Uterus (tissue), 2 donors: ENCODE measurements at regions not wholly inside any gene's neighbourhood (a gene's known extent, or its start where the extent isn't known, plus 50 kb on each side); places are given as distances from the start of the nearest gene placed in this dataset.

Experiments
- CTCF ChIP-seq, 4 experiments: fragments of 200-600 bp in 2 of 4; fragments of 450-650 bp in 2 of 4; sonication (generic) in 2 of 4; IDR thresholded peaks; one replicate each; pipeline ENCODE4 v1.5.1; 2016 to 2019; ENCODE audit warnings: antibody characterized with exemption in 4 of 4, mild to moderate bottlenecking in 2 of 4, moderate library complexity in 1 of 4
- POLR2A ChIP-seq, 2 donors: fragments of 450-650 bp; IDR thresholded peaks; one replicate each; pipeline ENCODE4 v1.6.1; 2016; ENCODE audit warnings: antibody characterized with exemption in 2 of 2, mild to moderate bottlenecking in 1 of 2, moderate library complexity in 1 of 2

GRCh38 chr11:119529936-119530335 lies 107.0 kb upstream of the THY1 start:
- TF ChIP-seq CTCF (IDR thresholded peaks at IDR 0.05) (no peak), POLR2A (IDR thresholded peaks at IDR 0.05) (no peak)
